ENCODE measurements at regions not wholly inside any gene's neighbourhood (a gene's known extent, or its start where the extent isn't known, plus 50 kb on each side); places are given as distances from the start of the nearest gene placed in this dataset.
A peak's percentile ranks its signal among the peaks of the same experiment; 100 is the strongest.
"Not testable (repeated sequence)": the region's sequence is repeated elsewhere in the genome, so short reads cannot be mapped to it uniquely, and the experiment has no call there.

DNA sequence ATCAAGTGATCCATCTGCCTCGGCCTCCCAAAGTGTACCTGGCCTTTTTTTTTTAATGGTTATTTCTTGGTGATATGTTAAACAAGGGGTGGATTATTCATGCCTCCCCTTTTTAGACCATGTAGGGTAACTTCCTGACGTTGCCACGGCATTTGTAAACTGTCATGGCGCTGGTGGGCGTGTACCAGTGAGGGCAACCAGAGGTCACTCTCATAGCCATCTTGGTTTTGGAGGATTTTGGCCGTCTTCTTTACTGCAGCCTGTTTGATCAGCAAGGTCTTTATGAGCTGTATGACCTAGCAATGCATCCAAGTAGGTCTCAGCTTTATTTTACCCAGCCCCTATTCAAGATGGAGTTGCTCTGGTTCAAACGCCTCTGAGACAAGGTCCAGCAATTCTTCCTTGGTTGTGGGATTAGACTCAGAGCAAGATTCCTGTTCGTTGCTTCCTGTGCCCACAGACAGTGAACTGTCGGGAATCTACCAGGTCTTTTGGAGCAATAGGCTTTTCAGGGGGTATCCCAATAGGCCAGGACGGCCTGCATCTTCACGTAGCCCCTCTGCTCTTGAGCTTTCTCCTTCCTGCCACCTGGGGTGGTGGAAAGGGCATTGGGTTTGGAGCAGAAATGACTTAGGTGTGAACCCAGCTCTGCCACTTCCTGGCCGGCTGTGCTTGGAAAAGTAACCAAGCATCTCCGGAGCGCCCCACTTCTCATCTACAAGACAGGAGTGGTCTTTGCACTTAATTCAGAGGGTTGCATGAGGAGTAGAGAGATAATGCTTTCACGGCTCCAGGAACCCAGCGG lies 52.9 kb upstream of the SEC14L1 start:
- DNase-seq: no peak

DNA sequence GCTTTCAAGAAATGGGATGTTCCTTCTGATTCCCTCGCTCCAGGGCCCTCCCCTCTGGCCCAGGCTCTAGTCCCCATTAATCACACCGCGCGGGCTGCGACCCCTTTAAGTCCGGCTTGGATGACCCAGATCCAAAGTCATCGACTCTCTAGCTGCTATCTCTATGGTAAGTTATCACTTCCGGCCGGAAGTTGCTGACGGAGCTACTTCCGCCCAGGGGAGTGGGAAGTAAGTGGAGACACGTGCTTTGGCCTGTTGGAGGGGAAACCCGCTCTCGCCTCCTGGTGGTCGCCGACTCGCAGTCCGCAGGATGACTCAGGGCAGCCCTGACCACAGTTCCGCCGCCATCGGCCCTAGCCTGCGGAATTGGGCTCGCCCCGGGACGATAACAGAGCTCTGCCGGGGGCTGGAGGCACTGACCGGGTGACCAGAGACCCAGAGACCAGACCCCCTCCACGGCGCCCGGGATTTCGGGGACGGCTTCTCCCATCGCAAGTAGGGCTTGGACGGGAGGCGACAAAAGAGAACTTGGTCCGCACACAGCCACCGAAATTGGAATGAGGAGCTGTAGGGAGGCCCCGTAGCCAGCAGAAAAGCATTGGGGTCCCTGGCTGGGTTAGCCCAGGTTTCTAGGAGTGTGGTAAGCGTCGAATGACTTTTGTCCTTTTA lies 52.2 kb upstream of the SEC14L1 start:
- peak; percentile 90 for DNase-seq

DNA sequence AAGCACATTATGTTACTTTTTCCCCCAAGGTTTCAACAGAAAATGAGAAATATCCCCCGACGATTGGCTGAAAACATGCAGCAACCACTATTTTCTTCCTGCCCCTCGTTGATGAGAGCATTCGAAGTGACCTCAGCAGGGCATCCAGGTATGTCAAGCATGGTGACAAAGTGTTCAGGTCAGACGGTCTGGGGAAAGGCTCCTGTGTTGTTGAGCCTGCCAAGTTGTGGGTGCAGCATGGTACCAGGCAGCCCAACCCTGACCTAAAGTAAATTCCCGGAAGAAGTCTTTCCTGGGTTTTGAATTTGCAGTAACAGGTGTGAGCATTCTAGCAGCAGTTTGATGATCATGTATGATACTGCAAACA lies 51.7 kb upstream of the SEC14L1 start:
- no peak for DNase-seq

DNA sequence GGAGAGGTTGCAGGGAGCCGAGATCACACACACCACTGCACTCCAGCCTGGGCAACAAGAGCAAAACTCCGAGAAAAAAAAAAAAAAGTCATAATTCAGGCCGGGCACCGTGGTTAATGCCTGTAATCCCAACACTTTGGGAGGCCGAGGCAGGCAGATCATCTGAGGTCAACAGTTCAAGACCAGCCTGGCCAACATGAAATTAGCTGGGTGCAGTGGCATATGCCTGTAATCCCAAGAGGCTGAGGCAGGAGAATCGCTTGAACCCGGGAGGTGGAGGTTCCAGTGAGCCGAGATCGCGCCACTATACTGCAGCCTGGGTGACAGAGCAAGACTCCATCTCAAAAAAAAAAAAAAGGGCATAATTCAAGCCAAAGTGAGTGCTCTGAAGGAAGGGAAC lies 50.8 kb upstream of the SEC14L1 start:
- DNase-seq: not testable (repeated sequence)

DNA sequence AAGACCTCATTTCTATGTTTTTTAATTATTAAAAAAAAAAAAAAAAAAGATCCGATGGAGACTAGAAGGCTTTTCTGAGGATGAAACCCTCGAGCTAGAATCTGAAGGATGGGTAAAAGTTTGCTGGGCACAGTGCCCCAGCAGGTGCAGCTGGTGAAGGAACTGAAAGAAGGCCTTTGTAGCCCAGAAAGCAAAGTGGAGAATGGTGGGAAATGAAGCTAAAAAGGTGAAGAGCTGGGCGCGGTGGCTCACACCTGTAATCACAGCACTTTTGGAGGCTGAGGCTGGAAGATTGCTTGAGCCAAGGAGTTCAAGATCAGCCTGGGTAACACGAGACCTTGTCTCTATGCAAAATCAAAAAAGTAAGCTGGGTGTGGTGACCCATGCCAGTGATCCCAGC lies 50.3 kb upstream of the SEC14L1 start:
- no peak for DNase-seq
